NCI-H526 treated with DMSO at 0.1 percent for 48 hours (cell line): ENCODE measurements at regions not wholly inside any gene's neighbourhood (a gene's known extent, or its start where the extent isn't known, plus 50 kb on each side); places are given as distances from the start of the nearest gene placed in this dataset.
"Not testable (repeated sequence)": the region's sequence is repeated elsewhere in the genome, so short reads cannot be mapped to it uniquely, and the experiment has no call there.

Source experiments
- DNase-seq: peaks from one replicate; lab custom pipeline; 2025; lab: John Stamatoyannopoulos, UW

DNA sequence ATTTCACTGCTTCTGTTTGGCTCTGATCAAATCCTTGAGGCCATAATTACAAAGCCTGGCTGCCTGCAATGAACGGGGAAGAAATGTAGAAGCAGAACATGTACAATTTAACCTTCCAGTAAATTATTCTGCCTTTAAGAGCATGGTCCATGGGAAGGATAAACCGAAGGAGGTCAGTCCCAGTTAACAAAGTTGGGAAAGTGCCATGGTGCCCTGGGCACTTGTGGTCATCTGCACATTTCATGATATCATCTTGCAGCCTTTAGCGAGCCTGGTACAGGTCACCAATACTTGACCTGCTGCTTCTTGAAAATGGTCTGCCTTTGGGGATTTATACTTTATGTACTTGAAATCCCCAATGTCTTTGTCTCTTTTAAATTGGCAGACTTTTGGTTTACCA is 175.9 kb upstream of the KITLG start:
- DNase-seq: no peak

DNA sequence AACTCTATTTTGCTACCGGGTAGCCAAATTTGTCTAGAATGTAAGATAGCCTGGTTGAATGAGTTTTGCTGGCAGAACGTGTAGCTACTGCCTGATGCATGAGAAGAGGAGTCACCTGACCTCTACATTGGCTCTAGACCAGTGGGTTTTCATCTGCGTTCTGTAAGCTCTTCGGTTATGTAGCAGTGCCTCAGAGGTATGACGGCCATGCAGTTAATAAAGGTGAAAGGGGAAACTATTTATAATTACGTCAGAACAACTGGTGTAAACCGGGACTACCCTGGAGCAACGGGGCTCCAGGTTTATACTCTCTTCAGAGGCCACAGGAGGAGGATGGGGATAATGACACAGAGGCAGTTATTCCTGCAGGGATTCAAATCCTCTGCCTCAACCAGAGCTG is 173.4 kb upstream of the KITLG start:
- DNase-seq: no peak

DNA sequence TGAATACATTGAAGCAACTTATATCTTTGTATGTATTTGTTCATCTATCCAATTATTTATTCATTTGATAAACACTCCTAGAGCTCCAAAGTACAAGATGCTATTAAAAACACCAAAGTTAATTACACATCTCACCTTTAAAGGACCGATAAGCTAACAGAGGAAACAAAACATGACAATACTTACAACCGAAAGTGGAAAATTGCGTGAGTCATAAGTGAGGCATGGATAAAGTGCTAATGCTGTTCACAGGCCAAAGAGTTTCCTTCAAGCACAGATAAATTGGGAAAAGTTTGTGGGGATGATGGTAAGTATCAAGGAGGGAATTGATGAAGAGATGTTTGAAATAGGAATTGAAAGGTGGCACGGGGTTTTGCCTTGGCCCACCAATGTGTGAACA is 172.8 kb upstream of the KITLG start:
- no peak for DNase-seq

DNA sequence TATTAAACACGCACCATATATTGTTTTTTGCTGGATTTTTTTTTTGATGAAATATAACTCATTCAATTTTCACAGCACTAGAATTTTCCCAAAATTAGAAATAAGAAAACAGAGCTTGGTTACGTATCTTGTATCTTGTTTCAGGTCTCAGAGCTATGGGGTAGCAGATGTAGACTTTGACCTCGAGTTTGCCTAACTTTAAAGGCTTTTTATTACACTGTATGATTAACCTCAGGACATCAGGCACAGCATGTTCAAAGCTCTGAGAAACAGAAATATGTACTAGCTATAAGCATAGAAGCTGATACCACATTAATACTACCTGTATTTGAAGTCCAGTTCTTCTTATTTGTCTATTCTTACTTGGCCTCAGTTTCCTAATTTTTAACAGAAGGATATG is 171.9 kb upstream of the KITLG start:
- DNase-seq: no peak

DNA sequence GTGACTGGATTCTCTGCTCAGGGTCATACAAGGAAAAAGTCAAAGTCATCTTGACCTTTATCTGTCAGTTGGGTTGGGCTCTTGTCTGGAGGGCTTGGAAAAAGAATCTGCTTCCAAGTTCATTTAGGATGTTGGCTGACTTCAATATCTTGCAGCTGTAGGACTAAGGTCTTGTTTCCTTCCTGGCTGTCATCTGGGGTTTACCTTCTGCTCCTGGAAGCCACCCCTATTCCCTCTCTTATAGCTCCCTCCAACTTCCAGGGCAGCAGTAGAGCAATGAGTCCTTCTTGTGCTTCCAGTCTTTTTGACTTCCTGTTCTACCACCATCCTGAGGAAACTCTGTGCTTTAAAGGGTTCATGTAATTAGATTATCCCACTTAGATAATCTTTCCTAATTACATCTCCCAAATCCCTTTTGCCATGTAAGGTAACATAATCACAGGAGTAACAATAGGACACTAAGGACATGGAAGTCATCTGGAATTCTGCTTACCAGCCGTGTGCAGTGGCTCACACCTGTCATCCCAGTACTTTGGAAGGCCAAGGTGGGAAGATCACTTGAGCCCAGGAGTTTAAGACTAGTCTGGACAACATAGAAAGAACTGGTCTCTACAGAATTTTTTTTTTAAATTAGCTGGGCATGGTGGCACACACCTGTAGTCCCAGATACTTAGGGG is 170.7 kb upstream of the KITLG start:
- no peak for DNase-seq

DNA sequence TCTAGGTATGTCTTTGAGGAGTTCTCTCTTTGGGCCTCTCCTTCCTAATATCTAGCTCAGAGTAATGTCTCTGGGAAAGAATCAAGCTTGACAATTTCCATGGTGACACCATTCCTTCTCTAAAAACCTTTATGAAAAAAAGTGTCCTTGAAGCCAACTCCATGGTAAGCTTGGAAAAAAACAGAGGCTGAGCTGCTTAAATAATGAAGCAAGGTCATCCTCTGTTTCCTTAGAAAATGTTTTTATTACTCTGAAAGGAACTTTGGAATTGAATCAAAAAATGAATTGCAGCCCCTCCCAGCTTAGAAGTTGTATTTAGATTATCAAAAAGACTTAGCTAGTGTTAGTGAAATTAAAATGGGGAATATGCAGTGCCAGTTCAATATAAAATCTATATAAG is 166.1 kb upstream of the KITLG start:
- DNase-seq: no peak

DNA sequence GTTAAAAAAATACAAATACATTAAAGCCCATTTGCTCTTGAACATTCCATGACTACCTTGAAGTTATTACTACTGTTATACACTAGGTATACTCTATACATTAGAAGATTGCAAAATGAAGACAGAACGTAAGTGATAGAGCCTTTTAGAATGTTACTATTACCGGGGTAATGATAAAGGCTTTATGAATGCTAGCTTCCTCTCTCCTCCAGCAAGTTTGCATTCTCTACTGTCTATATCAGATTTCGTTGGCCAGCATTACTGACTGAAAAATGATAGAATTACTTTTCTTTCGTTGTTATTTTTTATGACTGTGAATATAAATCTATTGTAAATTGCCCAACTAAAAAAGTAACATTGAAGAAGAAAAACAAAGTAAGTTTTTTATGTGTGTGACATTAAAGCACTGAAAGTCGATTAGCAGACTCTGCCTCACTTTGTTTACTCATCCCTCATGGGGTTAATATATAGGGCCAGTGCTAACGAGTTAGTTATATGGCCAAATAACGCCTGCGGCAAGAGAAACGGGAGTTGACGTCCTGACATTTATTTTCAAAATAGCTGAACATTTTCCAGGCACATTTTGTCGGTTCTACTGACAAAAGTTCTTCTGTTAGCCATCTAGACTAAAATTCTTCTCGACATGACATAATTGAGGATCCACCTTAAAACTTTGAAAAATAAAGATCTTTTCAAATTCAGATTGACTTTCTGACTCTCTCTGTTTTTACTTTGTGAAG is 163.8 kb upstream of the KITLG start:
- DNase-seq: no peak

DNA sequence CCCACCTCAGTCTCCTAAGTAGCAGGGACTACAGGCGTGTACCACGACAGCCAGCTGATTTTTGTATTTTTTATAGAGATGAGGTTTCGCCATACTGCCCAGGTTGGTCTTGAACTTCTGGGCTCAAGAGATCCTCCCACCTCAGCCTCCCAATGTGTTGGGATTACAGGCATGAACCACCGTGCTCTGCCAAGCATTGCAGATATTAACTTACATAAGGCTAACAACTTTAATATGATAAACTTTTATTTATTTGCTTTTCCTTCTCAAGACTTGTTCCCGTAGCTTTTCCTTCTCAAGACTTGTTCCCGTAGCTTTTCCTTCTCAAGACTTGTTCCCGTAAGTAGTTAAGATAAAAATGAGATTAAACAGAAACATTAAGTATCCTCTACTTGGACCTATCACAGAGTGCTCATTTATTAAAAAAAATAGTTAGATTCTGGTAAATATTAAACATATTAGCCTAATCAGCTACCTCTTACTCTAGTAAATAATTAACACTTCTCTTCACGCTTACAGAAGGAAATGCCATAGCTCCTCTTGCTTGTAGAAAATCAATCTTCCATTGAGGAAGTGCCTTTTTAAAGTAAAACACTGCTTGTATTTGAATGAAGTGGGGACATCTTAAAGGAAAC is 157.7 kb upstream of the KITLG start:
- DNase-seq: no peak

DNA sequence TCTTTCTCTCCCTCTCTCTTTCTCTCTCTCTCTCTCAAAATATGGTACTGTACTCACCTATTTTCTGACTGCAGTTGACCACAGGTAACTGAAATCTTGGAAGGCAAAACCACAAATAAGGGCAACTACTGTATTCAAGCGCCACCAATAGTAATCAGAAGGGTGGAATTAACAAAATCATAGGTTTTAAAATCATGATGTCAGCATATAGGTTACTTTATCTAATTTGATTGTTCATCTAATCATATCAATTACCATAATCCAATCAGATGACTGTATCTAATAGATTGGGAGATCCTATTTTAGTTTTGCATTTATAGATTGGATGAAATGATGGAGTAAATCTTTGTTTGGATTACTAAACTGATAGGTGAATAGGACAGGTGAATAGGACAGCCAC is 155.8 kb upstream of the KITLG start:
- DNase-seq: no peak

DNA sequence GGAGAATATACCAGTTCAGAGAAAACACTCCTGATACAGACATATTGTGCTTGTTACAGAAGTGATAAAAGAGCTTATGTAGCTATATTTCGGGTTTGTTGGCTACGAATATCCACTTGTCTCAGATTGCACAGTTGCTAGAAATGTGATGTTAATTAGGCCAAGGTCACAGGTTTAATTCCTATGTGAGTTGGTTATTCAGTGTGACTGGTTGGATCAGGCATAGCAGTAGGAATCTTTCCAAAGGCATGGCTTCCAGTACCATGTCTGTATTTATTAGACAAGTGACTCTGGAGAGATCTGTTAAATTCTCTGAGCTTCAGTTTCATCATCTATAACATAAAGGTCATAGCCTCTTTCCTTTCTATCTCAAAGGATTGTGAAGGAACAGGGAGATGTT is 152.7 kb upstream of the KITLG start:
- no peak for DNase-seq

DNA sequence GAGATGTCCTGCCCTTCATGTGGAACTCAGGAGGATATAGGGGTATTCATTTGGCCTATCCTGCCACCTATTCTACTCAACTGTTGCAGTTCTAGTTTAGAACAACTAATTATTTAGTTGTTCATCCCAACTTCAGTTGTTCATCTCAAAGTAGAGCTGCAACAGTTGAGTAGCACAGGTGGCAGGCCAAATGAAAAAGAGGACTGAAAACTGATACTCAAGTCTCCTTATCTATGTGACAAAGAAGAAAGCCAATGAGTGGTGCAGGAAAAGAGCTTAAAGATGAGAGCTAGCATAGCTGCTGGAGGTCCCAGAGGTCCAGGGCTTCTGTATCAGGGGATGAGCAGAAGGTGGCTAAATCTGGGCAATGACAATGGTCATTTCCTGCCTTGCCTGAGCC is 148.9 kb upstream of the KITLG start:
- DNase-seq: no peak

DNA sequence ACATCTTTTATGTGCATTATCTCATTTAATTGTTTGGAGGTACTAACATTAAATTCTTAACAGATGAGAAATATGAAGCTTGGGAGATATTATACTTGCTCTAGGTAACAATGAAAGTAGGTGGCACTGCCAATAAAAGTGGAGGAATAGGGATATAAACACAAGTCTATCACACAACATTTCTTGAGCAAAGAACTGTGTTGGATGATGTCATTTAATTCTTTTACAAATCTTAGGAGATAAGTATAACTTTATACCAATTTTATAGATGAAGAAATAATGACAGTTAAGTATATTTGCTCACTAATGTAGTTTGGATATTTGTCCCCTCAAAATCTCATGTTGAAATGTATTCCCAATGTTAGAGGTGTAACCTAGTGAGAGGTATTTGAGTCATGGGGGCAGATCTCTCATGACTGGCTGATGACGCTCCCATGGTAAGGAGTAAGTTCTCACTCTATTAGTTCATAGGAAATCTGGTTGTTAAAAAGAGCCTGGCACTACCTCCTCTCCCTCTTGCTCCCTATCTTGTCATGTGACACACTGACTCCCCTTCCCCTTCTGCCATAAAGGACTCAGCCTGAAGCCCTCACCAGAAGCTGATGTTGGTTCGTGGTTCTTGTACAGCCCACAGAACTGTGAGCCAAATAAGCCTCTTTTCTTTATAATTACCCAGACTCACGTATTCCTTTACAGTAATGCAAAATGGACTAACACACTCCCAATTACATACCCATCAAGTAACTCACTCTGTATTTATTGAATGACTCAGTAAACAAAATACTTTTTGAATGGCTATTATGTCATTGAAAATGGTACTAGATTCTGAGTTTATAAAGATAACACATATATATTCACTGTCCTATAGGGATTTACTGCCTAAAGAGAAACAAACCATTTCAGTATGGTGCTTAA is 146.8 kb upstream of the KITLG start:
- DNase-seq: no peak

DNA sequence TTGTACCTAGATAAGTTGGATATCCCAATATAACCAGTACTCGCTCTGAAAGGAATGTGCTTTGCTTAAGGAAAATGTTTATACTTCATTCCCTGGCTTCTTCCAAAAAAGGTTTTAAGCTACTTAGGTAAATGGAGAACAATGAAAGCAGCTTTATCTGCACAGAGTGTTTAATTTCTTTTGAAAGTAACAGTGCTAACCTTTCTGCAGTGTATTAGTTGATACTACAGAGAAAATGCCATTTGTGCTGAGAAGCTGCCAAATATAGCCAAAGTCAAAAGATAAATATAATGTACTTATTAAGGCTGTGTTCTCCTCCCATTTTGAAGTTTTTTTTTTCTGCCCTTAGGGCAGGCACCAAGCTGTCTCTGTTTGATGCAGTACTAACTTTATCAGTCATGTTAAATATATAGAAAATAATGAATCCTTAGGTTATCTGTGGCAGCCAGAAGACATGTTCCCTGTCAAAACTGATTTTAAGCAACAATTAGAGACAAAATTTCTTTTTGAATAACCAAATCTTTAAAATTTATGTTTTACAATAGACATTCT is 145.4 kb upstream of the KITLG start:
- no peak for DNase-seq

DNA sequence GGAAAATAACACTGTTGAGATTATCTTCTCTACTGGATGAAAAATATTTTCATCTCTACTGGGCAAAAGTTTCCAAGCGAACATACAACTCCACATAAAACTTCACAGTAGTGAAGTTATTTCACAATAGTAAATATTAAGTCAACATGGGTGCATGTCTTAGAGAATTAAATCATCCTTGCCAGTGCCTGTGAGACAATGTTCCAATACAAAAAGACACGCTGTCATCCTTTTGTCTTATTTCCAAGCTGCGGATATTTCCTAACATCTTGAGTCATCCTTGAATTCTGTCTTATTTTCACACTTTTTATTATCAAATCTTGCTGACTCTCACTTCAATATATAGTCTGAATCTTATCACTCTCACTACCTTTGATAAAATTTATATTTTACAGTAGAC is 142.9 kb upstream of the KITLG start:
- DNase-seq: no peak

DNA sequence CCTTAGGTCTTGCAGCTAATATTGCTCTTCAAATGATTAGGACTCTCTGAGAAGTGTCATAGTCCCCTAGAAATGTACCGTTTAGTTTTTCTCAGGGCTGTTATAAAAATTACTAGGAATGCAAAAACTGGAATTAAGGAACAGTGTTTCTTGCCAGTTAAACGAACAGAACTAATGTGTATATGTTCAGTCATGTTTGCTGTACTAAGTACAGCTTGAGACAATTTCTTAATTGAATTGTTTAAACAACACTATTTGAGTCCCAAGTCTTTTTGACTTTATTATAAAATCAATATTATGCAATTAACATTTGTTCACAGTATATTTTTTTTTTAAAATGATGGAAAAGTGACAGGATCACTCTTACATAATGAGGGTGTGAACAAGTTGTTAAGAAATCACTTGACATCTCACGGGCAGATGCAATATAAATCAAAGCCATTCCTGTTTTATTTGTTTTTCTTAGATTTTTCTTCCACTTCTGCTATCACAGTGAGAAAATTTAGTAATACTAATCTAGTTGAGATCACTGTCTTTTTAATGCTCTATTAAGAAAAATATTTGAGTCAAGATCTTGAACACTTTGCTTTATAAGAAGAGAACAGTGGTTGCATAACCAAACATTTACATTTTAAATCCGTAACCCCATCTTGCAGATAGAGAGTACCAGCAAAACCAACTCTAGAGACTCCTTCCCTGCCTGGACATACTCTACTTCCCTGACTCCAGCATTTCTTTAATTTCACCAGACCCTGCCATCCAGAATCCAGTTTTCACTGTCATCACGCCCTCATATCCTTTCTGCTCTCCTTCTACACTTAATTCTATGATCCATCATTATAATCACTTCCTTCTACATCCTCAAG is 140.7 kb upstream of the KITLG start:
- DNase-seq: no peak

DNA sequence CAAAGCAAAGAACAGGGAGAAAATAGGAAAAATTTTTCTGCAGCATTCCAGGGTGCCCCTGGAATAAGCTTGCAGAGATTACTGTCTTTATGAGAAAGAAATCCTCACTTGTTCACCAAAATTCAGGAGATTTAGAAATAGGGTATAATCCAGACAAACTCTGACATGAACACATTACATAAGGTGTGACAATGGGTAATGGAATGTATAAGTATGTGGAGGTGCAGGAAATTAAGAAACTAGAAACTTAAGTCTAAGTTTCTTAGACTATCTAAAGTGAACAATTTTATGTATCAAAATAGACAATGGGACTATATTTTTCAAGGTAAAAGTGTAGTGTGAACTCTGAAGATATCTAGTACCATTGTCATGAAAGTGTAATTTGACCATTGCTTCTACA is 140.0 kb upstream of the KITLG start:
- no peak for DNase-seq

DNA sequence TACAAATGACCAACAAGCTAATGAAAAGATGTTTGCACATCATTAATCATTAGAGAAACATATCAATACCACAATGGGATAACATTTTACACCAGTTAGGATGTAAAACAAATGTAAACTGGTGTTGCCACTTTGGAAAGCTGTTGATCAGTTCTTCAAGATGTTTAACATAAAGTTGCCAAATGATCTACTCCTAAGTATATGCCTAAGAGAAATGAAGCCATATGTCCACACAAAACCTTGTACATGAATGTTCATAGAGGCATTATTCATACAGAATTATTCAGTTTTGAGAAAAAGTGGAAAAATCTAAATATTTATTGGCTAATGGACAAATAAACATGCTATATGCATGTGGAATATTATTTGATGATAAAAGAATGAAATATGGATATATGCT is 136.9 kb upstream of the KITLG start:
- DNase-seq: no peak

DNA sequence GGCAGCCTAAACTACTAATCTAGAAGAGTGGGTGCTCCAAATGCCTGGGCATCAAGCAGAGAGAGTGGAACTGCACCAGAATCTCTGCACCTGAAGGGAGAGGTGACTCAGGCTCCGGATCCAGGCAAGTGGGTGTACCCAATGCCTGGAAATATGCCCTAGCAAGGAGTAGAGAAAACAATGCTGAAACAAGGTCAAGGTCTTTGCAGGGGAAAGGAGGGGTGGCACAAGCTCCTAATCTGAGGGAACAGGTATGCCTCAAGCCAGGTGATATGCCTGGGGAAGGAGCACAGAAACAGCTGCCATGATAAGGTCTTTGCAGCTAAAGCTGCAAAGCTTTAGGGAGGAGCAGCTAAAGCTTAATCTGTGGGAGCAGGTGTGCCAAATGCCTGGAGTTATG is 136.0 kb upstream of the KITLG start:
- DNase-seq: no peak

DNA sequence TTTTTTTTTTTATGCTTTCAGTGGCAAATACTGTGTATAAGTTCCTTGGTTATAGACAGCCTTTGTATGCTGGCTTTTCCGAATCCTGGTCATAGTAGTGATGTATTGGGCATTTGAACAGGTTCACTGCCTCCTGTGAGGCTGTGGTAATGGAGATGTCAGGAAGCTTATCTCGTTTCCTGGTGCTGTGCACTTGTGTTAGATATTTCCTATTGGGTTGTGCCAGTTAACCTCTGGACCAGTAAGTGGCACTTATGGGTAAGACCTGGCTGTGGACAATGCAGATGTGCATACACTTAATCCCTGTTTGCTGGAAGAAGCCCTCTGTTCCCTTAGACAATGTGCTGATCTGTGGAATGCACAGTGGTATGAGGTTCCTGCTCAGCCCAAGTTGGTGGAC is 135.4 kb upstream of the KITLG start:
- DNase-seq: no peak

DNA sequence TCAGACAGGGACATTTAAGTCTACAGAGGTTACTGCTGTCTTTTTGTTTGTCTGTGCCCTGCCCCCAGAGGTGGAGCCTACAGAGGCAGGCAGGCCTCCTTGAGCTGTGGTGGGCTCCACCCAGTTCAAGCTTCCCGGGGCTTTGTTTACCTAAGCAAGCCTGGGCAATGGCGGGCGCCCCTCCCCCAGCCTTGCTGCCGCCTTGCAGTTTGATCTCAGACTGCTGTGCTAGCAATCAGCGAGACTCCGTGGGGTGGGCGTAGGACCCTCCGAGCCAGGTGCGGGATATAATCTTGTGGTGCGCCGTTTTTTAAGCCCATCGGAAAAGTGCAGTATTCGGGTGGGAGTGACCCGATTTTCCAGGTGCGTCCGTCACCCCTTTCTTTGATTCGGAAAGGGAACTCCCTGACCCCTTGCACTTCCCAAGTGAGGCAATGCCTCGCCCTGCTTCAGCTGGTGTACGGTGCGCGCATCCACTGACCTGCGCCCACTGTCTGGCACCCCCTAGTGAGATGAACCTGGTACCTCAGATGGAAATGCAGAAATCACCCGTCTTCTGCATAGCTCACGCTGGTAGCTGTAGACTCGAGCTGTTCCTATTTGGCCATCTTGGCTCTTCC is 134.1 kb upstream of the KITLG start:
- DNase-seq: not testable (repeated sequence)

DNA sequence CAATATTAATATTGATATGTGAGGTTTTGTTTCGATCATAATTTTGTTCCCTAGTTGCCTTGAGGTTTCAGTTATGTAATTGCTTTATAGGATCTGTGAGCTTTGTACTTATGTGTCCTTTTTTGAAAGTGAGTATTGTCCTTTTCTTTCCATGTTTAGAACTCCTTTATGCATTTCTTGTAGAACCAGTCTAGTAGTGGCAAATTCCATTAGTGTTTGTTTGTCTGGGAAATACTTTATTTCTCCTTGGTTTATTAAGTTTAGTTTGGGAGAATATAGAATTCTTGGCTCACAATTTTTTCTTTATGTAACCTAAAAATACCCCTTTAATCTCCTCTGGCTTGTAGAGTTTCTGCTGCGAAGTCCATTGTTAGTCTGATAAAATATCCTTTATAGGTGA is 127.5 kb upstream of the KITLG start:
- DNase-seq: no peak
